ENCODE measurements at regions not wholly inside any gene's neighbourhood (a gene's known extent, or its start where the extent isn't known, plus 50 kb on each side); places are given as distances from the start of the nearest gene placed in this dataset.

DNA sequence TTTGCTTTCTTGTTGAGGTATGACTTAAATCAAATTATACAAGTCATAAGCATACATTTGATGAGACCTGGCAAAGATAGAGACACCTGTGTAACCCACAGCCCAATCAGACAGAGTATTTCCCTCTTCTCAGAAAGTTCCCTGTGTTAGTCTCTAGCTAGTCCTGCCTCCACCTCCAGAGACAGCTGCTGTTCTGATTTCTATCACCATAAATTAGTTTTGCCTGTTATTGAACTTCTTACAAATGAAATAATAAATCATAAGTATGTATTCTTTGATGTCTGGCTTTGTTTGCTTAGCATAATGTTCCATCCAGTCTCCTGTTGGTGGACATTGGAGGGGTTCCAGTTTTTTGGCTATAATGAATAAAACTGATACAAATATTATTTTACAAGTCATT is 194.5 kb downstream of the ICE1 start:
- TF ChIP-seq POLR2A (IDR thresholded peaks at IDR 0.05), result no peak
- TF ChIP-seq, protein P1, sequence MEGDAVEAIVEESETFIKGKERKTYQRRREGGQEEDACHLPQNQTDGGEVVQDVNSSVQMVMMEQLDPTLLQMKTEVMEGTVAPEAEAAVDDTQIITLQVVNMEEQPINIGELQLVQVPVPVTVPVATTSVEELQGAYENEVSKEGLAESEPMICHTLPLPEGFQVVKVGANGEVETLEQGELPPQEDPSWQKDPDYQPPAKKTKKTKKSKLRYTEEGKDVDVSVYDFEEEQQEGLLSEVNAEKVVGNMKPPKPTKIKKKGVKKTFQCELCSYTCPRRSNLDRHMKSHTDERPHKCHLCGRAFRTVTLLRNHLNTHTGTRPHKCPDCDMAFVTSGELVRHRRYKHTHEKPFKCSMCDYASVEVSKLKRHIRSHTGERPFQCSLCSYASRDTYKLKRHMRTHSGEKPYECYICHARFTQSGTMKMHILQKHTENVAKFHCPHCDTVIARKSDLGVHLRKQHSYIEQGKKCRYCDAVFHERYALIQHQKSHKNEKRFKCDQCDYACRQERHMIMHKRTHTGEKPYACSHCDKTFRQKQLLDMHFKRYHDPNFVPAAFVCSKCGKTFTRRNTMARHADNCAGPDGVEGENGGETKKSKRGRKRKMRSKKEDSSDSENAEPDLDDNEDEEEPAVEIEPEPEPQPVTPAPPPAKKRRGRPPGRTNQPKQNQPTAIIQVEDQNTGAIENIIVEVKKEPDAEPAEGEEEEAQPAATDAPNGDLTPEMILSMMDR (IDR thresholded peaks at IDR 0.05), result no peak
- DNase-seq, result no peak
- H3K9me3 ChIP-seq, result no peaks in the 10 kb centered on the region
- no peak for ATAC-seq
- intact Hi-C loops (cut with DNase I), result no loop called here
- no peak overlapping the region for H3K27ac ChIP-seq
- no peaks in the 10 kb centered on the region for H3K27me3 ChIP-seq
- H3K4me1 ChIP-seq, result no peaks in the 10 kb centered on the region
- H3K4me3 ChIP-seq, result no peak overlapping the region
- H3K36me3 ChIP-seq, result no peaks in the 10 kb centered on the region

DNA sequence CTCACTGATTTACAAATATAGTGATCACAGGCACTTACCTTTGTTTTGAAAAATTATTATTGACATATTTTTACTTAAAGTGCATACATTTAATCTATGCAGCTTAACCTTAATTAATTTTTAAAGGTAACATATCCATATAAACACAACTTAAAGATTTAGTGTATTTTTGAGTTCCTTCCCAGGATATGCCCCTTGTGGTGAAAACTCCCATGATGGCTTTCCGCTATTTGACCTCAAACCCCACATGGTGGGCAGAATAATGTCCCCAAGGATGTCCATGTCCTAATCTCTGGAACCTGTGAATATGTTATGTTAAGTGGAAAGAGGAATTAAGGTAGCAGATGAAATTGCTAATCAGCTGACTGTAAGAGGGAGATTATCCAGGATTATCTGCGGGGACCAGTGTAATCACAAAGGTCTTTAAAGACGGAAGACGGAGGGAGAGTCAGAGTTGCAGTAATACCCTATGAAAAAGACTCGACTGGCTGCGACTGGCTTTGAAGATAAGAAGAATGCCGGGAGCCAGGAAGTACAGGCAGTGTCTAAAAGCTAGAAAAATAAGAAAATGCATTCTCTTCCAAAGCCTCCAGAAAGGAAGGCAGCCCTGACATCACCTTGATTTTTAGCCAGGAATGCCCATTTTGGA is 193.9 kb downstream of the ICE1 start:
- 26% methylated on average over 7 of the region's 7 CpGs for WGBS (ENCODE audit: insufficient coverage, low coverage, low lambda C conversion rate, missing lambda C conversion rate)
- ATAC-seq, result no peak
- intact Hi-C loops (cut with DNase I), result no loop called here
- Histone ChIP-seq H3K4me3 (no peak overlapping the region), H3K36me3 (no peaks in the 10 kb centered on the region), H3K27ac (no peak overlapping the region), H3K9me3 (no peaks in the 10 kb centered on the region), H3K4me1 (no peaks in the 10 kb centered on the region), H3K27me3 (no peaks in the 10 kb centered on the region)
- no peak for DNase-seq
- TF ChIP-seq POLR2A (IDR thresholded peaks at IDR 0.05), result no peak
- TF ChIP-seq, protein P1 (IDR thresholded peaks at IDR 0.05), result no peak

DNA sequence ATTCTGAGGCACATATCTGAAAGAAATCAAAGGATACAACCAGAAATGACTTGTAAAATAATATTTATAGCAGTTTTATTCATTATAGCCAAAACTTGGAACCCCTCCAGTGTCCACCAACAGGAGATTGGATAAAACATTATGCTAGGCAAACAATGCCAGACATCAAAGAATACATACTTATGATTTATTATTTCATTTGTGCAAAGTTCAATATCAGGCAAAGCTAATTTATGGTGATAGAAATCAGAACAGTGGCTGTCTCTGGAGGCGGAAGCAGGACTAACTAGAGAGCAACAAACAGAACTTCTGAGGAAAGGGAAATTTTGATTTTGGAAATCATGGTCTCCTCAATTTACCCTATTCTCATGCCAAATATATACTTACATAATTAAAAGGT is 193.1 kb downstream of the ICE1 start:
- Histone ChIP-seq H3K27ac (no peak overlapping the region), H3K4me3 (no peak overlapping the region), H3K27me3 (no peaks in the 10 kb centered on the region), H3K36me3 (no peaks in the 10 kb centered on the region), H3K9me3 (no peaks in the 10 kb centered on the region), H3K4me1 (no peaks in the 10 kb centered on the region)
- ATAC-seq, result no peak
- no peak for TF ChIP-seq POLR2A (IDR thresholded peaks at IDR 0.05)
- TF ChIP-seq, protein P1 (IDR thresholded peaks at IDR 0.05), result no peak
- no peak for DNase-seq
- WGBS (ENCODE audit: insufficient coverage, low coverage, low lambda C conversion rate, missing lambda C conversion rate), result 57% methylated on average over 1 of the region's 1 CpG
- intact Hi-C loops (cut with DNase I), result no loop called here

DNA sequence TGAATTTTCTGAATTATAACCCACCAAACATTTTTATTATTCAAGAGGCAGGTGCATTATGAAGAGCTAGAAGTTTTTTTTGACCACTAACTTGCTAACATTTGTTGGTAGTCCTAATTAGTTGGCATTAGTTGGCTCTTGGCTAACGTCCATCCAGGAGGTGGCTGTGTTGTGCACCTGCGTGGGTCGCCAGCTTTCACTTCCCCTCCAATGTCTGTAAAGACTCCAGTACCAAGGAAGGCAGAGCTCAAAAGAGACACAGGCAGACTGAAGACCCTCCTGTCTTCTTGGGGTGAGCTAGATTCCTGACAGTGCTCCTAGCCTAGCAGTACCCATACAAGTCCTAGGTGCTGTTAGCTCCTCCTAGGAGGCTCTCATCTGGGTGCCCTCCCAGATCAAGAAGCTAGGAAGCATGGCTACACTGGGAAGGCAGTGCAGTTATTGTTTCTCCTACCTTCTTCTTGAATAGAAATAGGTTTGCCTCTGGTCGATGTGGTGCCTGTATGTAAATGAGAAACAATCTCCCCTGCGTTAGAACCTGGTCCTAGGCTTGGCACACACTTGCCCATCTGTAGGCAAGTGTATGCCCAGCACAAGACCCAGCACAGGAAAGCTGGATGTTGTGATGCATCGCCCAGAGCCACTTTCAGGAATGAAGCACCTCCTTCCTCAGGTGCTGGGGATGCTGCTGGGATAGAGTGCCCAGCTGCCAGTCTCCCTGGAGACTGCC is 190.9 kb downstream of the ICE1 start:
- H3K4me3 ChIP-seq, result no peak overlapping the region
- H3K36me3 ChIP-seq, result no peaks in the 10 kb centered on the region
- intact Hi-C loops (cut with DNase I), result no loop called here
- DNase-seq (no peak), ATAC-seq (no peak)
- no peaks in the 10 kb centered on the region for H3K9me3 ChIP-seq
- H3K27me3 ChIP-seq, result no peaks in the 10 kb centered on the region
- H3K27ac ChIP-seq, result no peak overlapping the region
- TF ChIP-seq POLR2A (IDR thresholded peaks at IDR 0.05), result no peak
- TF ChIP-seq, protein P1 (IDR thresholded peaks at IDR 0.05), result no peak
- 62% methylated on average over 3 of the region's 6 CpGs for WGBS (ENCODE audit: insufficient coverage, low coverage, low lambda C conversion rate, missing lambda C conversion rate)
- no peaks in the 10 kb centered on the region for H3K4me1 ChIP-seq
